ENCODE measurements at regions not wholly inside any gene's neighbourhood (a gene's known extent, or its start where the extent isn't known, plus 50 kb on each side); places are given as distances from the start of the nearest gene placed in this dataset.

DNA sequence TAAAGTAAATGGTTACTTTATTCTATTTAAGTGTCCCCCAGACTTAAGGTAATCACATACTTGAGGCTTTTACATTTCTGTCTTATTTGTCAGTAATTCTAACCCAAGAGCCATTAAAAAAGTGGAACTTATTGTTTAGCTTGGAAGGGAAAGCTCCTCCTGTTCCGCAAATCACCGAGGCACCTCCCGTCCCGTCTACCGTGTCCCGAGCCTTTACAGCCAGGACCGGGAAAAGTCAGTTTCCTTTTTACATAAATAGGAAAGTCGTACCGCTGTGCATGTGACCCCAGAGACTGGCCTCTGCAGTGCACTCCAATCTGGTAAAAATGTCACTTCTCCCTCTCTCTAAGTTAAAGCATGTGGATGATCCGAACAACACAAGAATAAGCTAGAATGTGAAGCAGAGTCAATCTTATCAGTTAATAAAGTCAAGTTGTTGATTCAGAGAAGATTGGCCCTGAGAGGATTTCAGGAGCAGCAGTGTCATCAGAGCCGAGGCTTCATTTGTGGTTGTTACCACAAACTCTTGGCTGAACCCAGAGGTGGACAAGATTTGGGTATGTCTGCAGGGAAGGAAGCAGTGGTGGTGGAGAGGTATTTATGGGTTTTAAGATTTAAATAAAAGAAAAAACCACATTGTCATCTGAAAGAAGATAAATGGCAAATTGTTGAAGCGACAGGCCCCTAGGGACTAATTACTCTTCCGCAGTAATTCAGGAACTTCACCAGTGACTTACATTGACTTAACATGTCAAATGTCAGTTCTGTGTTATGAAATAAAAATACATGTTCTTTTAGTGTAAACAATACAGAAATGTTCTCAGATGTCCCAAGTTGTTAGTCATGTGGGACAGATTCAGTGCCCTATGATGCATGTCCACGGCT is 316.6 kb upstream of the ZNF32 start:
- DNase-seq = no peak

DNA sequence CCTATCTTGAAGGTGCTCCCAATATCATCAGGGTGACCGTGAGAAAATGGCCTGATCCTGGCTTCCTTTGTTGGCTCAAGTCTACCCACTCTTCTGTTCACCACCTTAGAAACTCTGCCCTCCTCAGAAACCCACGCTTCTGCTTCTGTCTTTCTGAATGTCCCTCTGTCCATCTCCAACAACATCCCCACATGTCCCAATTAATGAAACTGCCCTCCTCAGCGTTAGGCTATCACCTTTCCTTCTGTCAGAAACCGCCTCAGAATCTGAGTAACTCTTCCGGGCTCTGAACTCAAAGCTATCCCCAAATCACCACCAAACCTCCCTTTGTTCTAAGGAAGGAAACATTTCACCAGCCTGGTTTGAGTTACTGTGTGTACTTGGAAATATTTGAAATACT is 315.8 kb upstream of the ZNF32 start:
- DNase-seq = no peak

DNA sequence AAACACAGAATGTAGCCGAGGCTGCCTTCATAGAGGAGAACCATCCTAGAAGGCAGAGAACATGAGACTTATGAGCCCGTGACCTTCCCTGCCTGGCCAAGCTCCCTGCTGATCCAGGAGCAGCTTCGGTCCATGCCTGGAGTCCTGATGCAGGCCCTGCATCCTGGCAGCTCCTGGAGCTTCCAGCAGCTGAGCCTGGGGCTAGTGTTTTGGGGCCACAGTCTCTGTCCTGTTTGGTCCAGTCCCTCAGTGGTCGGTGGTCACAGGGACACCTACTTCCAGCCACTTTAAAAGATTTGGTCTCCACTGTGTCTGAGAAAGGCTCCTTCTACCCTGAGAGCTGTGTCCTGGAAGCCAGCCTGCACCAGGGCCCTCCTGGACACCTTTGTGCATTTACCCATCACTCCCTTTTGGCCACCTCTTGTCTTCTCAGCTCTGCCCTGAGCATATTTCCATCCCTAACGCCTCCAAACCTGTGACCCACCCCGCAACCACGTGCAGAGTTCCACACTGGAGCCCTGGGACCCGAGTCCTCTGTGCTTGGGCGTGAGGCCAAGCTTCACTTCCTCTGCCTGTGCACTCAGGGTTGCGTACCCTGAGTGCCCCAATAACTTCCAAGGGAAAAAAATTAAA is 315.2 kb upstream of the ZNF32 start:
- DNase-seq = no peak

DNA sequence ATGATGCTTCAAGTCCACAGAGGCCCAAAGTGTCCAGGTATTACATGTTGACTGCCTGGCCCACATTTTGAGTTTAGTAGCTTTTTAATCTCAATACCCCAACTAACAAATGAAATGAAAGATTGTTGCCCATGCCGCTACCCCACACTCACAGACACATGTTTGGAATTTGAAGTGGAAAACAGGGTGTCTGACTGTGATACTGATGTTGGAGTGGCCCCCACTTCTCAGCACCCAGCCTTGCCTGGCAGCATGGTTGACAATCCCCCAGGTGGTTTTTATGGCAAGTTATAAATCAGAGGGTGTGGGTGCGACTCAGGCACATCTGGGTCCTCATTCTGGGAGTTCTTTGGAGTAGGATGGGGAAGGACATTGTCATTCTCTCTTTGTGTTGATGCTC is 314.7 kb upstream of the ZNF32 start:
- DNase-seq = no peak

DNA sequence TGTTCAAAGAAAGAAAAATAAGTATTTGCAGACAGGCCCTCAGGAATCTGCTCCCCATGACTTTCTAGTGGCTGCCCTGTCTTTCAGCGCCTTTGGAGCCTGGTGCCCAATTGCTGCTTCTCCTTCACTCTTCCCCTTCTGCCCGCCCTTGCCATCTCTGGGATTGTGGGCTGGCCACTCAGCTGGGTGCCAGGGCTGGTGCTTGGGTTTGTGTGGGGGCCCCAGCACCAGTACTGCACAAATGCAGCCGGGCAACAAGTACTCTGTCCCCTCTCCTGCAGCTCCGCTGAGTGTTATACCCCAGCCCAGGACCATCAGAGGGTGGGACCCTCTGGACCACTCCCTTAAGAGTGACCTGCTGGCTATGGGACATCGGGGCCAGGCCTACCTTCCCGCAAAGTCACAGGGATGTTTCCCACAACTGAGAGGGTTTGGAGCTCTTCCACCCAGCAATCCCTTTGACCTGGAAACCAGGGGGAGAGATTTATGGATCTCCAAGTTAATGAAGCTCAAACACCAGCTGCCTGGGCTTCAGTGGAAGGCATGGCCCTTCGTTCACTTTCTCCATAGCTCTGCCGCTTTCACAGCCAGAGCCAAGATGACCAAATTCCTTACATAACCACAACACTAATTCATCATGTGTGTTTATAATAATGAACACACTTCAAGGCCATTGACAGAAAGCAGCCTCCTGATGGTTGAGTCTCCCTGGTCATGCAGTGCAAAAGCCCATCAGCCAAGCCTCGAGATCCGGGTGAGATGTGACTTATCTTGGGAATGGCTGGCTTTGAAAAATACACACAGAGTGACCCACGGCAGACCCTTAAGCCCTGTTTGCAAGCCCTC is 313.9 kb upstream of the ZNF32 start:
- no peak for DNase-seq

DNA sequence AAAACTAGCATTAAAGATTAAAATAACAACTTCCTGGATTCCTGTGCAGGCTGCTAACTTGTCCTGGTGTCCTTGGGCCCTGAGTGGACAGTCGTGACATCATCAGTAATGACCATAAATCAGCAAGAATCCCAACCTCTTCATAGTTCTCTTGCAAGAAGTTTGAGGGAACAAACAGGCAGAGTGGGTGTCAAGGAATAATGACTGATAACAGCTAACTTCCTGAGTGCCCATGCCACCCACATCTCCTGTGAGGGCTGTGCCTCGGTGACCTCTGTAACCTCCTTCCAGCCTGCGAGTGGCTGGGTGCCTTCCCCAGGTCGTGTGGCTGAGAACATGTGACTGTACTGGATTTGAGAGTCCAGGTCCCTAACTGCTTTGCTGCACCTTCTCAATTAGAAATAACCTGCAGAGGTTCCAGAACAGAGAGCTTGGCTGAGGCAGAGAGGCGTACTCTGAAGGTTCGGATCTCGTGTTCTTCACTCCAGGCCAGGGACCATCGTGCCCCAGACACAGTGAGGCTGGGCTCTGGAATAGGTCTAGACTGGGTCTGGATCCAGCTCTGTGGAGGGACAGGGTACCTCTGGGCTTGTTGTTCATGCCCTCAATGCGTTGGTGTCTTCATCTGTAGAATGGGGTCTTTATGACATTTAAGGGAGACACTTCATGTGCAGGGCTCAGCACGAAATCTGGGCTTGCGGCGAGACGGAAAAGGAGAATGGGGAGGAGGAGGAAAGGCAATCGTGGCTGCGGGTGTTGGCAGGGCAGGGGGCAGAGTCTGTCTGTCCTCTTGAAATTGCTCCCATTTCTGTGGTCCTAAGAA is 313.1 kb upstream of the ZNF32 start:
- no peak for DNase-seq

DNA sequence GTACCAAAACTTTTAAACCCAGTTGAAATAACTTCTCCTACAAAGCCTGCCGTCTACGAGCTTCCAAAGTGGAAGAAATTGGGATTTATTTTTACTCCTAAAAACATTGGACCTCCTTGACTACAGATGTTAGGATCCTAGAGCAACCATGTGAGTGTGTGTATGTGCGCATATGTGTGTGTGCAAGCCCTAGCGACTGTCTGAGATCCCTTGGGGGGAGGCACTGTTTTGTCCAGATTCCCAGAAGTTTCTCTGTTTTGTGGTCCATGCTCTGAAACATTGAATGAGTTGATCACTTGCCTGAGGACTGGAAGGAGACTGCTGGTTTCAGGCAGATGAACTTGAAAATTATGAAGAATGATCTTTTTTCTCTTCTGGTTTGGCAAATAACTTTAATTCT is 312.3 kb upstream of the ZNF32 start:
- DNase-seq = no peak

DNA sequence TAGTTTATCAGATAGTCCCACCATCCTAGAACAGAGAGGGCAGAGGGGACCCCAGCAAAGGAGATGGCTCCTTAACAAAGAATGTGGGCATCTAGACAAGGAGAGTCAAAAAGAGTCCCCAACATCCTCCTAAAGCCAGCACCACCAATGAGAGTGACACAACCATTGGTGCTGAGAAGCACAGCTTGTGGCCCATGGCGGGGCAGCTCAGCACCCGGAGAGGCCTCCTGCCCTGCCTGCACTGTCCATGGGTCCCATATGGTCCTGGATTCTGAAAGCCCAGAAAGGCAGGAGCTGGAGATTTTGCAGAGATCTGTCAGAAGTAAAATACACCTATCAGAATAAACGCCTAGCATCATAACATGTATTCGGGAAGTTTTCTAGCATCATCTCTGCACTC is 311.8 kb upstream of the ZNF32 start:
- no peak for DNase-seq

DNA sequence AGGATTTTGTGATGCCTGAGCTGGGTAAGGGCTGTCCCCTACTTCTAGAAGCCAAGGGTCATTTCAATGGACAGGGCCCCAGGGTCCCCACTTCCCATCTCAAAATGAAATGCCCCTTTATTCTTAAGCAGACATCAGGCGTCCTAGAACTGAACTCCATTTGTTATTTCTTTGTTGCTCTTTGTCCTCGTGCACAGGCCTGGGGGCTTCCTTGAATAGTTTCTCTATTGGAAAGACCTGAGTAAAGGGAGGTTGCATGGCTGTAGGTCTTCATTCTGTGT is 311.4 kb upstream of the ZNF32 start:
- no peak for DNase-seq

DNA sequence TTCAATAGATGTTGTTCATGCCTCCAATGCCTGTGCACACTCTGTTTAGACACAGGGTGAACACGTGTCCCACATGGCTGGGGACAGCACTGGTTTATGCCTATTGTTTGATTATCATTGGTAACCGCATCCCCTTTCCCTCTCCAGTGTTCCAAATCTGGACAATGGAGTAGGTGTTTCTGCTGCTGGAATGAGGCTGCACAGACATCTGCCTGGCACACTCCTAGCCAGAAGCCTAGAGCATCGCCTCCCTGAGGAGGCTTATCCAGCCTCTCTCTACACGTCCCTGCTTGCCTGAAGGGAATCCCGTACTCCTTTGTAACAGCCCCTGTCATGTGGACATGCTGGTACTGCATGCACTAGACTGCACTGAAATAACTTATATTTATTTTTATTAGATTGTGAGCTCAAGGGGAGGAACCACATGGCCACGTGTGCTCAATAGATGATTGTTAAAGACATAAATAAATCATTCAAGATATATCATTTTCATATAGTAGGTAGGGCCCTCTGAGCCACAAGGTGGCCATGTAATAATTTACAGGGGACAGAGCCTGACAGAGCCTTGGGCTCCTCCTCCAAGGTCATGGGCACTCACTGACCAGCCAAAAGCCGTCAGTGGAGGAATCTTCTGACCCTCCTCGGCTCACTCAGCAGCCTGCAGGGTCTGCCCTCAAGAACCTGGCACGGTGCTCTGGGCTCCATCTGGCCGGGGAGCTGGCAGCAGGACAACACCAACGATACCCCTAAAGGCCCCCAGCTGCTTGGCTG is 310.9 kb upstream of the ZNF32 start:
- no peak for DNase-seq

DNA sequence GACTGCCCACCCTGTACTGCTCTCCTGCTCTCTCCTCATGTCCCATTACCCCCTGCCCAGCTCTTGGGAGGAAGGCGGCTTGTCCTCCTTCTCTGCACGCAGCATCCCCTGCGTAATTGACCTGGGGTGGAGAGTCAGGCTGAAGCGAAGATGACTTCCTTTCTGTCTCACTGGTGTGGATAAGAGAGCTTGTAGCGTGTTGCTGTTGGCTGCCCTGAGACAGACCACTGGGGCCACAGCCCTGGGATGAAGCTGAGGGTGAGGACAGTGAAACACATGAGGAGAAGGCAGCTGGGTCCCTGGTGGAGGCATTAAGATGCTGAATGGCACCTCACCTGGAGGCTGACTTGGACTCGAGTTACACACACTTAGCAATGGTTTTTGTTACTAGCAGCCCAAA is 310.3 kb upstream of the ZNF32 start:
- DNase-seq = no peak

DNA sequence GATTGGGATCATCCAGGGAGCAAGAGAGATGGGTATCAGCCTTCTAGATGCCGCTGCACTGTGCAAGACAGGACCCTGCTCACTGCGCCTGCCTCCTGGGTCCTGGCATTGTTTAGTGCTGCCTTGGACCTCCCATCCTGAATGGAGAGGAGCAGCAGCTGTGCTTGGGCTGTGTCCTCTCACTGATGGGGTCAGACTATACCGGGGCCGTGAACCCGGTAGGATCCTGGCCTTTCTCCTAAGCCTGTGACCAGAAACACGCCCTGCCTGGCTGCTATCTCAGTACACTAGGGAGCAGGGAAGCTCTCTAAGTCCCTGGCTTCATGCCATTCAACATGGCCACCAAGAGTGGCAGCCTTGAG is 309.4 kb upstream of the ZNF32 start:
- DNase-seq = no peak

DNA sequence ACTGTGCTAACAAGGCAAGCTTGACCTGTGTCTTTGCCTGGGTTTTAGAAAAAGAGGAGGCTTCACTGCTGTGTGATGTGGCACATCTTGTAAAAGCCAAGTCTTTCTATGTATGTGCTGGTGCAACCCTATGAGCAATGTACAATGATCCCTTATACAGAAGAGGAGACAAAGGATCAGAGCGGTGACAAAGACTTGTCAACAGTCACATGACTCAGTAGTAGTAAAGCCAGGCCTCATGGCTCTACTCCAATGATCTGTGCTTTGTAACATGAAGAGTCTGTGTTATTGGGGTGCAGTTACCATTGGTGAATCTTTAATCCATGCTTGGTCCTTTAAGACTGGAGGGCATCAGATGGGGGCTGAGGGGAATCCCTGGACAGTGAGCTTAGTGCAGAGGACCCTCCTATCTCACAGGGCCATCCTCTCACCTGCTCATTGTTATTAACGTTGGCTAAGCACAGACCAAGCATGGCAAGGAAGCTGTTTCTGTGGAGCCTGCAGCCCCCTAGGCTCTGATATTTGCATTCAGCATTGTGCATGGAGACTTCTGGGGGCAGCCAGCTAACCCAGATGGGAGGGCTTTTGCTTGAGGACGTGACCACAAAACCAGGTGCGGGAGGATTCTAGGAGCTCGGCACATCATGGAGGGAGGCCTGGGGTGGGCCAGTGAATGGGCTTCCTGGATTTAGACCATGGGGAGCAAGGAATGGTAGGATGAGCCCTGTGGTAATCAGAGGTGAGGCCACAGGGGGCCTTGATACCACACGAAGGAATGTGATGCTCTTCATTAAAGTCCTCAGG is 308.8 kb upstream of the ZNF32 start:
- DNase-seq = no peak

DNA sequence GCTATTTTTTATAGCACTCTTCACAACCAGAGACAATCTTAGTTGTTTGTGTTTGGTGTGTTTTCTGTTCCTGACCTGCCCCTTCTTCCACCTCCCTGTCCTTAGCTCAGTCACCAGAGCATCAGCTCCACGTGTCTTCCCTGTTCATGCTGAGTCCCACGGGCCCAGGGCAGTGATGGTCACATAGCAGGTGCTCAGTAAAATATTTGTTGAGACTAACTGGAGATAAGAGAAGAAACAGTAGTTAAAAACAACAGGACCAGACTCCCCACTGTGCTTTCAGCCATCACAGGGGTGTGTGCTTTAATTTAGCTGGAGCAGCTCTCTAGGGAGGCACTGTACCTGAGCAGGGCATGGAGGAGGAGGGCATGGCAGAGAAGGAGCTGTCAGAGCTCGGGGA is 307.3 kb upstream of the ZNF32 start:
- no peak for DNase-seq

DNA sequence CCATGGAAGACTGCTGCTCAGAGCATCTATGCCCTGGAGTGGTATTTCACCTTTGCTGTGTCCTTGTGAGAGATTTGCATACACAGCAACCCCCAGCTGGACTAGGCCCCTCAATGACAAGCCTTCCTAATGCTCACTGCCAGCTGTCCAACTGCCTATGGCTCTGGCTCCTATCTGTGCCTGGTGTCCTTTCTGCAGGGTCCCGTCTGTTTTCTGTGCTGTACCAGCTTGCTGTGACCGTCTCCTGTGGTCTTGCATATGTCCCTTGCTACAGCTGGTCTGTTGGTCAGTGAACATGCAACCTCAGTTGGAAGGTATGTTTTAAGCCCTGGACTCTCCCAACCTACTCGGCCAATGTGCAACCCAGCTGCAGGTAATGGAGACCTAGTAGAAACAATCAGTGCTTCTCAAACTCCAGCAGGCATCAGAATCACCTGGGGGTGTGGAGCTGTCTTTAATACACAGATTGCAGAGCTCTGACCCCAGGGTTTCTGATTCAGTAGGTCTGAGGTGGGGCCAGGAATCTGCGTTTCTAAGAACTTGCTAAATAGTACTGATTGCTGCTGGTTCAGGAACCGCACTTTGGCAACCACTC is 306.4 kb upstream of the ZNF32 start:
- no peak for DNase-seq

DNA sequence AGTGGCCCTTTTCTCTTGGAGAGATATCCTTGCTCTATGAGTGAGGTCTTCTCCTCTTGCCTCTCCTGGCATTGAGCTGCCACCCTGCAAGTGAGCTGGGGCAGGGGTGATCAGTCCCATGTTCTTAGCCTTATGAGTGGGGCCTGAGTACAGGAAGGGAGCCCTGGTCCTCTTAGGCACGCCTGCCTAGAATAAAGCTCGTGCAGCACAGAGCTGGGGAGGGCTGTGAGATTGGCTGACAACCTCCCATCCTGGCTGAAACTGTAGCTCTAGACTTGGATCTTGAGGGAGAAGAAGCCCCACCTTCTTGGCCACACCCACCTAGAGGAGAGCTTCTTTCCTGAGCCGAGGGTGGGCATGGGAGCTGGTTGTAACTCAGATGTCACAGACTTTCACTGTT is 305.0 kb upstream of the ZNF32 start:
- DNase-seq = no peak

DNA sequence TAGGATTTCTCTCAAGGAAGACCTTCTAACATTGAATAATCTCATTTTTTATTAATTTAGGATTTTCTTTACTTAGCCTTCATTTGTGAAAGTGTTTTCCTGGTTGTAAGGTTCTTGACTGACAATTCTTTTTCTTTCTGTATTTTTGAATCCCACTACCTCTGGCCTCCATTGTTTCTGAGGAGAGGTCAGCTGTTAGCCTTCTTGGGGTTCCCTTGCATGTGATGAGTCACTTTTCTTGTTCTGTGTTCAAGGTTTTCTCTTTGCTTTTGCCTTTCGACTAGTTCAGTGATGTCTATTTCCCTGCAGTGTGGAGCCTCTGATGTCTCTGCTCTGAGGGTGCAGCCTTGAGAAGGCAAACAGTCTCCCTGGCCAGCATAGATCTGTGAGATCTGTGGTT is 304.1 kb upstream of the ZNF32 start:
- DNase-seq = no peak

DNA sequence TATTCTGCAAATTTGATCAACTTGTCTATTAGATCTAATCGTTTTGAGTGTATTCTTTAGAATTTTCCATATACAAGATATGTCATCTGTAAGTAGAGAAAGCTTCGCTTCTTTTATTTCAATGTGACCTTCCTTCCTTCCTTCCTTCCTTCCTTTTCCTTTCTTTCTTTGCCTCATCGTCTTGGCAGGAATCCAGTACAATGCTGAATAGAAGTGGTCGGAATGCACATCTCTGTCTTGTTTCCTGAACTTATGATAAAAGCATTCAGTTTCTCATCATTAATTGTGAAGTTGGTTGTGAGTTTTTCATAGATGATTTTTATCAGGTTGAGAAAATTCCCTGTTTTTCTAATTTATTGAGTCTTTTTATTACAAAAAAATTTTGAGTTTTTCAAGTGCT is 300.7 kb upstream of the ZNF32 start:
- no peak for DNase-seq

DNA sequence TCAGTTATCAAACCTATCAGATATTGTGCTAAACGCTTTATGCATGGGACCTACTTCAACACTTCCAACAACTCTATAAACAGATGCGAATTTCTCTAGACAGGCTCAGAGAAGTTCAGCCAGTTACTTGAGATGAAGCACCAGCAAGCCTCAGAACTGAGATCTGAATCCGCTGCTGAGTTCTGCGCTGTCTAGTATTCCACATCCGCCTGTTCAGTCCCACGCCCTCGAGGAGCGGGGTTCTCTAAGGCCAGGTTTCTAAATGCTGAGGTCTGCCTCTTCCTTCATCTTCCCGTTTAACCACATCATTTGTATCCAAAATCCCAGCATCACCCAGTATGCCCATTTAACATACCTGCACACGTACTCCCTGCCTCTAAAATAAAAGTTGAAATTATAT is 297.8 kb upstream of the ZNF32 start:
- no peak for DNase-seq

DNA sequence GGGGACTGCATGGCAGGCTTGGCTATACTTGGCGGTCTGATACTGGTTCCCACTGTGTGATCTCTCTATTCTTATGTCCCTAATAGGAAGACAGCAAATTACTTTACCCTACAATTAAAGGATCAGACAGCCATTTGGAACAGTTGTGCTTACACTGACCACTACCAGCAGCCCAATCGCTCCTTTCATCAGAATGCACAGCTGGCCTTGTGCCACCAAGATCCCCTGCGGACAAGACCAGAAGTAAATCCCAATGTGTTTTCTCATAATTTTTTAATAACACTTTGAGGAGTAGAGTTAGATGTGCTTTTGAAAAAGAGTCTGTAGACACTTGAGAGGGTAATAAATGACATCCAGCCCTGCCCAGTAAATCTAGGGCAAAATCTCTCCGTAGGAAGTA is 297.2 kb upstream of the ZNF32 start:
- DNase-seq = no peak

DNA sequence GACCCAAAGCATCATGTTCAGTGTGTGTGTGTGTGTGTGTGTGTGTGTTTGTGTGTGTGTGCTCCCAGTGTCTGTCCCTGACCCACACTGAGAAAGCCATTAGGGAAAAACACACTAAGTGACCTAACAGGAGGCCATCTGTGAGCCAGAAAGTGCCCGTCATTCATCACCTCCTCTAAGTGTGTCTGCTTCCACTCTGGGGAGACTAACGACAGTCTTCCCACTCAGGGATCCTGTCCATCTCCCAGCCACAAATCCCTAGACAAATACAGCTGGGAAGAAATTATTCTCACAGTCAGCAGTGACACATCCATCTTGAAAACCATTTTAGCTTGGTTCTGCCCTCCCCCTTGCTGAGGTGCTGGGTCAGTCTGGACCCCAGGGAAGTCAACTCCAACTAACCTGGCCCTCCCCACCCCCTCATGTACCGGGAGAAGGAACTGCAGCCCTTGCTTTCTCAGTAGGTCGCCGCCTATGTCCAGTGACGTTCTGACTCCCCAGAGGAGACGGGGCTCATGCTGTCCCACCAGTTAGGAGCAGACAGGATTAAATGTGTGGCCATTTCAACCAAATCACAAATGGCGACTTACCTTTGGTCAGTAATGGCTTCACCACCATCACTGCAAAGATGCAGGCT is 296.5 kb upstream of the ZNF32 start:
- DNase-seq = no peak
